ENCODE measurements at regions not wholly inside any gene's neighbourhood (a gene's known extent, or its start where the extent isn't known, plus 50 kb on each side); places are given as distances from the start of the nearest gene placed in this dataset.

- Histone ChIP-seq H3K9me3 (ENCODE audit: control insufficient read depth, insufficient read depth, low read length) (no peaks in the 10 kb centered on the region), H3K9ac (ENCODE audit: low read depth, low read length) (no peak overlapping the region), H3K4me3 (ENCODE audit: low read depth, low read length) (no peak overlapping the region), H3K27me3 (ENCODE audit: control insufficient read depth, insufficient read depth, low read length) (peaks cover 79% of the 10 kb centered on the region), H3K36me3 (ENCODE audit: control insufficient read depth, insufficient read depth, low read length) (no peaks in the 10 kb centered on the region), H3K4me1 (ENCODE audit: control insufficient read depth, insufficient read depth, low read length) (peaks cover 7% of the 10 kb centered on the region)
Observed at GRCh38 chr5:77839691-77840090, 63.6 kb upstream of the TBCA start.

GRCh38 chr5:77832938-77833337 lies 56.8 kb upstream of the TBCA start:
- Histone ChIP-seq H3K9ac (ENCODE audit: low read depth, low read length) (no peak overlapping the region), H3K9me3 (ENCODE audit: control insufficient read depth, insufficient read depth, low read length) (no peaks in the 10 kb centered on the region), H3K27me3 (ENCODE audit: control insufficient read depth, insufficient read depth, low read length) (peaks cover 18% of the 10 kb centered on the region), H3K4me1 (ENCODE audit: control insufficient read depth, insufficient read depth, low read length) (peaks cover 12% of the 10 kb centered on the region), H3K36me3 (ENCODE audit: control insufficient read depth, insufficient read depth, low read length) (no peaks in the 10 kb centered on the region), H3K4me3 (ENCODE audit: low read depth, low read length) (no peak overlapping the region)

- Histone ChIP-seq H3K36me3 (ENCODE audit: control insufficient read depth, insufficient read depth, low read length) (no peaks in the 10 kb centered on the region), H3K4me1 (ENCODE audit: control insufficient read depth, insufficient read depth, low read length) (peaks cover 12% of the 10 kb centered on the region), H3K9me3 (ENCODE audit: control insufficient read depth, insufficient read depth, low read length) (no peaks in the 10 kb centered on the region), H3K27me3 (ENCODE audit: control insufficient read depth, insufficient read depth, low read length) (peaks cover 16% of the 10 kb centered on the region), H3K4me3 (ENCODE audit: low read depth, low read length) (no peak overlapping the region), H3K9ac (ENCODE audit: low read depth, low read length) (no peak overlapping the region)
Observed at GRCh38 chr5:77832166-77832770, 56.1 kb upstream of the TBCA start.

- no peak overlapping the region for H3K4me3 ChIP-seq (ENCODE audit: low read depth, low read length)
- no peaks in the 10 kb centered on the region for H3K9me3 ChIP-seq (ENCODE audit: control insufficient read depth, insufficient read depth, low read length)
- peaks cover 4% of the 10 kb centered on the region for H3K27me3 ChIP-seq (ENCODE audit: control insufficient read depth, insufficient read depth, low read length)
- no peaks in the 10 kb centered on the region for H3K36me3 ChIP-seq (ENCODE audit: control insufficient read depth, insufficient read depth, low read length)
- H3K9ac ChIP-seq (ENCODE audit: low read depth, low read length) = no peak overlapping the region
- peaks cover 12% of the 10 kb centered on the region for H3K4me1 ChIP-seq (ENCODE audit: control insufficient read depth, insufficient read depth, low read length)
Observed at GRCh38 chr5:77828445-77828844, 52.3 kb upstream of the TBCA start.
